ENCODE measurements at regions not wholly inside any gene's neighbourhood (a gene's known extent, or its start where the extent isn't known, plus 50 kb on each side); places are given as distances from the start of the nearest gene placed in this dataset.

- no peaks in the 10 kb centered on the region for H3K27me3 Mint-ChIP-seq (ENCODE audit: insufficient read depth, unreplicated experiment)
- no TSS peak for BruUV-seq (replicated peaks)
- no peaks in the 10 kb centered on the region for H3K4me1 Mint-ChIP-seq (ENCODE audit: low read depth, unreplicated experiment)
- TF ChIP-seq CTCF (IDR thresholded peaks at IDR 0.05; ENCODE audit: insufficient read depth in 1 of 2, low read depth in 1 of 2, low read length in 1 of 2, severe bottlenecking in 1 of 2, unreplicated experiment in 1 of 2): no peak
- Histone ChIP-seq H3K9me3 (no peaks in the 10 kb centered on the region), H3K4me3 (ENCODE audit: low read depth, low read length) (no peak overlapping the region), H3K4me1 (no peaks in the 10 kb centered on the region), H3K36me3 (ENCODE audit: control insufficient read depth, insufficient read depth, low read length) (no peaks in the 10 kb centered on the region), H3K27me3 (replicated peaks; ENCODE audit: control insufficient read depth, insufficient read depth, low read length) (no peaks in the 10 kb centered on the region)
- no peak for DNase-seq
- H3K27ac Mint-ChIP-seq (ENCODE audit: unreplicated experiment): no peak overlapping the region
- intact Hi-C loops (cut with micrococcal nuclease; ENCODE audit: unreplicated experiment): no loop called here
- H3K36me3 Mint-ChIP-seq (ENCODE audit: insufficient read depth, unreplicated experiment): no peaks in the 10 kb centered on the region
- no peak overlapping the region for H3K4me3 Mint-ChIP-seq (ENCODE audit: unreplicated experiment)
- POLR2A ChIA-PET: no interaction called here
- no peaks in the 10 kb centered on the region for H3K9me3 Mint-ChIP-seq (ENCODE audit: unreplicated experiment)
- CTCF ChIA-PET: no interaction called here
These were observed 1253.7 kb downstream of the LRFN5 start for GRCh38 chr14:42860371-42860770.

GRCh38 chr14:42856106-42856505 lies 1249.4 kb downstream of the LRFN5 start:
- Mint-ChIP-seq H3K4me3 (ENCODE audit: unreplicated experiment) (no peak overlapping the region), H3K27me3 (ENCODE audit: insufficient read depth, unreplicated experiment) (no peaks in the 10 kb centered on the region), H3K27ac (ENCODE audit: unreplicated experiment) (no peak overlapping the region), H3K36me3 (ENCODE audit: insufficient read depth, unreplicated experiment) (no peaks in the 10 kb centered on the region), H3K4me1 (ENCODE audit: low read depth, unreplicated experiment) (no peaks in the 10 kb centered on the region), H3K9me3 (ENCODE audit: unreplicated experiment) (no peaks in the 10 kb centered on the region)
- Histone ChIP-seq H3K4me3 (ENCODE audit: low read depth, low read length) (no peak overlapping the region), H3K36me3 (ENCODE audit: control insufficient read depth, insufficient read depth, low read length) (no peaks in the 10 kb centered on the region), H3K27me3 (replicated peaks; ENCODE audit: control insufficient read depth, insufficient read depth, low read length) (no peaks in the 10 kb centered on the region), H3K4me1 (no peaks in the 10 kb centered on the region), H3K9me3 (no peaks in the 10 kb centered on the region)
- no peak for TF ChIP-seq CTCF (IDR thresholded peaks at IDR 0.05; ENCODE audit: insufficient read depth in 1 of 2, low read depth in 1 of 2, low read length in 1 of 2, severe bottlenecking in 1 of 2, unreplicated experiment in 1 of 2)
- no TSS peak for BruUV-seq (replicated peaks)
- CTCF ChIA-PET: no interaction called here
- no peak for DNase-seq
- POLR2A ChIA-PET: no interaction called here
- intact Hi-C loops (cut with micrococcal nuclease; ENCODE audit: unreplicated experiment): no loop called here

GRCh38 chr14:42855085-42855484 lies 1248.4 kb downstream of the LRFN5 start:
- H3K4me3 ChIP-seq (ENCODE audit: low read depth, low read length): no peak overlapping the region
- Mint-ChIP-seq H3K27ac (ENCODE audit: unreplicated experiment) (no peak overlapping the region), H3K4me3 (ENCODE audit: unreplicated experiment) (no peak overlapping the region), H3K4me1 (ENCODE audit: low read depth, unreplicated experiment) (no peaks in the 10 kb centered on the region), H3K9me3 (ENCODE audit: unreplicated experiment) (no peaks in the 10 kb centered on the region), H3K27me3 (ENCODE audit: insufficient read depth, unreplicated experiment) (no peaks in the 10 kb centered on the region), H3K36me3 (ENCODE audit: insufficient read depth, unreplicated experiment) (no peaks in the 10 kb centered on the region)
- H3K27me3 ChIP-seq (replicated peaks; ENCODE audit: control insufficient read depth, insufficient read depth, low read length): no peaks in the 10 kb centered on the region
- H3K36me3 ChIP-seq (ENCODE audit: control insufficient read depth, insufficient read depth, low read length): no peaks in the 10 kb centered on the region
- no TSS peak for BruUV-seq (replicated peaks)
- H3K9me3 ChIP-seq: no peaks in the 10 kb centered on the region
- DNase-seq: no peak
- no peak for TF ChIP-seq CTCF (IDR thresholded peaks at IDR 0.05; ENCODE audit: insufficient read depth in 1 of 2, low read depth in 1 of 2, low read length in 1 of 2, severe bottlenecking in 1 of 2, unreplicated experiment in 1 of 2)
- CTCF ChIA-PET: no interaction called here
- intact Hi-C loops (cut with micrococcal nuclease; ENCODE audit: unreplicated experiment): no loop called here
- POLR2A ChIA-PET: no interaction called here
- H3K4me1 ChIP-seq: no peaks in the 10 kb centered on the region

Data from Caco-2 (cell line).